Body of pancreas (tissue), 4 donors: ENCODE measurements at regions not wholly inside any gene's neighbourhood (a gene's known extent, or its start where the extent isn't known, plus 50 kb on each side); places are given as distances from the start of the nearest gene placed in this dataset.

Source experiments
- ATAC-seq: fragments of 150-250 bp; one replicate; pipeline ENCODE4 v1.9.1; 2016
- DNase-seq, 4 donors: peaks; one replicate each; pipeline ENCODE4 v3.0.0-alpha.2; 2019
- H3K27ac ChIP-seq, 4 donors: fragments of 200-600 bp; sonication (generic); 1 replicate in 3 of 4; 2 replicates in 1 of 4; pipeline versions ENCODE4 v1.5.1 to v1.6.1; 2016 to 2019; ENCODE audit warnings: mild to moderate bottlenecking in 1 of 4, mixed read lengths in 1 of 4, moderate library complexity in 1 of 4
- H3K27me3 ChIP-seq, 2 donors: fragments of 200-600 bp; sonication (generic); one replicate each; pipeline ENCODE4 v1.6.0; 2016; ENCODE audit warnings: mild to moderate bottlenecking in 1 of 2
- H3K36me3 ChIP-seq, 2 donors: fragments of 200-600 bp; sonication (generic); replicated peaks in 1 of 2; 2 replicates each; pipeline ENCODE4 v1.5.1; 2016; ENCODE audit warnings: low read depth in 2 of 2; ENCODE audit not compliant: insufficient read depth in 1 of 2
- H3K4me1 ChIP-seq: fragments of 200-600 bp; sonication (generic); one replicate; pipeline ENCODE4 v1.6.0; 2016
- H3K4me3 ChIP-seq, 2 donors: fragments of 200-600 bp; sonication (generic); 1 replicate in 1 of 2; 2 replicates in 1 of 2; pipeline ENCODE4 v1.5.1; 2016 to 2019
- H3K9me3 ChIP-seq, 3 donors: fragments of 200-600 bp; sonication (generic); 1 replicate in 2 of 3; 2 replicates in 1 of 3; pipeline ENCODE4 v1.5.1; 2016
- POLR2A ChIP-seq, 3 donors: fragments of 450-650 bp; IDR thresholded peaks; one replicate each; pipeline ENCODE4 v1.6.1; 2016; ENCODE audit warnings: antibody characterized with exemption in 3 of 3, mild to moderate bottlenecking in 2 of 3
- WGBS, 2 donors: methylation state at CpG; one replicate each; pipeline ENCODE4 v1.1.5; 2017; 5-methylcytosine and 5-hydroxymethylcytosine counted together
- intact Hi-C: fragments of 100-400 bp; cut with DNase I; formaldehyde crosslinking; loops from one replicate; pipeline ENCODE4 v1.15.1; 2023
- TF ChIP-seq, protein P1 (sequence below), 7 experiments: fragments of 450-650 bp in 4 of 7; fragments of 200-600 bp in 3 of 7; sonication (generic) in 3 of 7; IDR thresholded peaks; one replicate each; pipeline ENCODE4 v1.5.1; 2016 to 2019; ENCODE audit warnings: antibody characterized with exemption in 7 of 7

DNA sequence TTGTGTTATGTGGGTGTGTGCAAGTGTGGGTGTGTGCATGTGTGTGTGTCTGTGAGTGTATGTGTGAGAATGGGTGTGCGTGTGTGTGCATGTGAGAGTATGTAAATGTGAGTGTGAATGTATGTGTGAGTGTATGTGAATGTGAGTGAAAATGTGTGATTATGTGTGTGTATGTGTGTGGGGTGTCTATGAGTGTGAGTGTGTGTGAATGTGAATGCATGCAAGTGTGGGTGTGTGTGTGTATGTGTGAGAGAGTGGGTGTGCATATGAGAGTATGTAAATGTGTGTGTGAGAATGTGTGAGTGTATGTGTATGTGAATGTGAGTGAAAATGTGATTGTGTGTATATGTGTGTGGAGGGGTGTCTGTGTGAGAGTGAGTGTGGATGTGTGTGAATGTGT is 1292.7 kb downstream of the TBC1D22A start:
- H3K4me1 ChIP-seq, result no peaks in the 10 kb centered on the region
- no peaks in the 10 kb centered on the region for H3K27me3 ChIP-seq
- TF ChIP-seq, protein P1, sequence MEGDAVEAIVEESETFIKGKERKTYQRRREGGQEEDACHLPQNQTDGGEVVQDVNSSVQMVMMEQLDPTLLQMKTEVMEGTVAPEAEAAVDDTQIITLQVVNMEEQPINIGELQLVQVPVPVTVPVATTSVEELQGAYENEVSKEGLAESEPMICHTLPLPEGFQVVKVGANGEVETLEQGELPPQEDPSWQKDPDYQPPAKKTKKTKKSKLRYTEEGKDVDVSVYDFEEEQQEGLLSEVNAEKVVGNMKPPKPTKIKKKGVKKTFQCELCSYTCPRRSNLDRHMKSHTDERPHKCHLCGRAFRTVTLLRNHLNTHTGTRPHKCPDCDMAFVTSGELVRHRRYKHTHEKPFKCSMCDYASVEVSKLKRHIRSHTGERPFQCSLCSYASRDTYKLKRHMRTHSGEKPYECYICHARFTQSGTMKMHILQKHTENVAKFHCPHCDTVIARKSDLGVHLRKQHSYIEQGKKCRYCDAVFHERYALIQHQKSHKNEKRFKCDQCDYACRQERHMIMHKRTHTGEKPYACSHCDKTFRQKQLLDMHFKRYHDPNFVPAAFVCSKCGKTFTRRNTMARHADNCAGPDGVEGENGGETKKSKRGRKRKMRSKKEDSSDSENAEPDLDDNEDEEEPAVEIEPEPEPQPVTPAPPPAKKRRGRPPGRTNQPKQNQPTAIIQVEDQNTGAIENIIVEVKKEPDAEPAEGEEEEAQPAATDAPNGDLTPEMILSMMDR (IDR thresholded peaks at IDR 0.05), result no peak
- no peak for TF ChIP-seq POLR2A (IDR thresholded peaks at IDR 0.05)
- no peak overlapping the region for H3K27ac ChIP-seq
- intact Hi-C loops, result no loop called here
- H3K9me3 ChIP-seq, result no peaks in the 10 kb centered on the region
- no peak for ATAC-seq
- no peak for DNase-seq
- no peaks in the 10 kb centered on the region for H3K36me3 ChIP-seq
- 61 to 69% methylated on average over 1 of the region's 1 CpG for WGBS, 2 donors
- no peak overlapping the region for H3K4me3 ChIP-seq

DNA sequence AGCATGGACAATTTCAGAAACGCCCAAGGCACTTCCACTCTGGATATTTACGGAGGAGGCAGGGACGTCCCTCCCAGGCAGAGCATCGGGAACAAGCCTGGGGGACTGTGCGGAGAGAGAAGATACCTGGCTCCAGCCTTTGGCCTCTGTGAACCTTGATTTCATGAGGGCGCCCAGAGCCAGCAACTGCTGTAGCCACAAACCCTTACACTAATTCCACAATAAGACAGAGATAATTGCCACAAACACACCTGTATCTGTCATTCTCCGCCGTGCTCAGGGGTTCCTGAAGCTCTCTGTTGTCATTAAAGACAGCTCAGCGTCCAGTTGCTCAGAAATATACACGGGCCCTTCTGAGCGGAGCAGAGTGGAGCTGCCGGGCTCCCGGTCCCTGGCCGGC is 1292.1 kb downstream of the TBC1D22A start:
- no peak for ATAC-seq
- Histone ChIP-seq H3K4me1 (no peaks in the 10 kb centered on the region), H3K27ac (no peak overlapping the region), H3K36me3 (no peaks in the 10 kb centered on the region), H3K4me3 (no peak overlapping the region), H3K27me3 (no peaks in the 10 kb centered on the region), H3K9me3 (no peaks in the 10 kb centered on the region)
- TF ChIP-seq POLR2A (IDR thresholded peaks at IDR 0.05), result no peak
- TF ChIP-seq, protein P1 (IDR thresholded peaks at IDR 0.05), result no peak
- 61 to 65% methylated on average over 14 of the region's 14 CpGs for WGBS, 2 donors
- no peak for DNase-seq
- intact Hi-C loops, result no loop called here

DNA sequence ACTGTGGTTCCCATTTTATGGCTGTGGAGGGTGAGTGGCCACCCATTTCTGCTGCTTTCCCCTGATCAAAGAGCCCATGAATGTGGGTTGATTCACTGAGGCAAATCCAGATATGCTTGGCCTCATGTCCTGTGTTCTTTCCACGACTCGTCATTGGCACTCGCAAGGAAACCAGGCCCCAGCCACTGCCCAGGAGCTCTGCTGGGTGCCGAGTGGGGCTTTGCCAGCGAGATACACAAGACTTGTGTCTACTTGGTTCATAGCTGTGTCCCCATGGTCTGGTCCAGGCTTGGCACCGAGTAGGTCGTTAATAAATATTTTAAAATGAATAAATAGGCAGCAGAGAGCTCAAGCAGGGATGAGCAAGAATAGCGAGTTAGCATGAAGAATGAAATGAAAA is 1291.5 kb downstream of the TBC1D22A start:
- Histone ChIP-seq H3K9me3 (no peaks in the 10 kb centered on the region), H3K36me3 (no peaks in the 10 kb centered on the region), H3K4me3 (no peak overlapping the region), H3K27ac (no peak overlapping the region), H3K4me1 (no peaks in the 10 kb centered on the region), H3K27me3 (no peaks in the 10 kb centered on the region)
- TF ChIP-seq, protein P1 (IDR thresholded peaks at IDR 0.05), result no peak
- DNase-seq, result no peak
- no peak for ATAC-seq
- WGBS, 2 donors, result 62 to 69% methylated on average over 8 of the region's 8 CpGs
- intact Hi-C loops, result no loop called here

DNA sequence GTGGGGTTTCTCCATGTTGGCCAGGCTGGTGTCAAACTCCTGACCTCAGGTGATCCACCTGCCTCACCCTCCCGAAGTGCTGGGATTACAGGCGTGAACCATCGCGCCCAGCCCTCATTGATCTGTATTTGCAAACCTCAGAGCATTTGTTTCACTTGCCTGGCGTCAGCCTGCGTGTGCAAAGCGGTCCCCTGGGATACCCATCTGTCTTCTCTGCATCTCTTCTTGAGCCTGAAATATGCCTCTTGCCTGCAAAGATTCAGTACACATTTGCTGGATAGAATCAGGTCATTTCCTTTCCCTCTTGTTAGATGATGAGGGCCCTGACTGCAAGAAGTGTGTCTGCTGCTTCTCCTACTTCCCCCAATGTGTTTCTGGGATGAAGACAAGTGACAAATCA is 1291.0 kb downstream of the TBC1D22A start:
- no peaks in the 10 kb centered on the region for H3K9me3 ChIP-seq
- no peak overlapping the region for H3K27ac ChIP-seq
- ATAC-seq (no peak), DNase-seq (no peak)
- H3K27me3 ChIP-seq, result no peaks in the 10 kb centered on the region
- no peaks in the 10 kb centered on the region for H3K36me3 ChIP-seq
- TF ChIP-seq POLR2A (IDR thresholded peaks at IDR 0.05), result no peak
- TF ChIP-seq, protein P1 (IDR thresholded peaks at IDR 0.05), result no peak
- H3K4me3 ChIP-seq, result no peak overlapping the region
- 65 to 73% methylated on average over 7 of the region's 7 CpGs for WGBS, 2 donors
- intact Hi-C loops, result no loop called here
- H3K4me1 ChIP-seq, result no peaks in the 10 kb centered on the region

DNA sequence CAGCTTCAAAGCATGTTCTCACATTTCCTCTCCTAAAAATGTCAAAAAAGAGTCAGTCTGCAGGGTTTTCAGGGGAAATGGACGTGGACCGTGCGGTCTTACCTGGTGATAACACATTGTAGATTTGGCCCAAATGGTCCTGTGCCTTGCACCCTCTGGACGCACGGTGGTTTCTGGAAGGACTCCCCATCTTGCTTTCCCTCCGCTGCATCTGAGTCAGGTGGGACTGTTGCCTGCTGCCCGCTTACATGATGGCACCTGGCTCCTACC is 1290.1 kb downstream of the TBC1D22A start:
- no peaks in the 10 kb centered on the region for H3K27me3 ChIP-seq
- H3K4me1 ChIP-seq, result no peaks in the 10 kb centered on the region
- WGBS, 2 donors, result 77 to 89% methylated on average over 6 to 7 of the region's 7 CpGs
- ATAC-seq, result no peak
- TF ChIP-seq, protein P1 (IDR thresholded peaks at IDR 0.05), result no peak
- no peak for TF ChIP-seq POLR2A (IDR thresholded peaks at IDR 0.05)
- H3K36me3 ChIP-seq, result no peaks in the 10 kb centered on the region
- no peaks in the 10 kb centered on the region for H3K9me3 ChIP-seq
- no peak overlapping the region for H3K27ac ChIP-seq
- intact Hi-C loops, result no loop called here
- H3K4me3 ChIP-seq, result no peak overlapping the region
- no peak for DNase-seq
